ENCODE measurements at regions not wholly inside any gene's neighbourhood (a gene's known extent, or its start where the extent isn't known, plus 50 kb on each side); places are given as distances from the start of the nearest gene placed in this dataset.

DNA sequence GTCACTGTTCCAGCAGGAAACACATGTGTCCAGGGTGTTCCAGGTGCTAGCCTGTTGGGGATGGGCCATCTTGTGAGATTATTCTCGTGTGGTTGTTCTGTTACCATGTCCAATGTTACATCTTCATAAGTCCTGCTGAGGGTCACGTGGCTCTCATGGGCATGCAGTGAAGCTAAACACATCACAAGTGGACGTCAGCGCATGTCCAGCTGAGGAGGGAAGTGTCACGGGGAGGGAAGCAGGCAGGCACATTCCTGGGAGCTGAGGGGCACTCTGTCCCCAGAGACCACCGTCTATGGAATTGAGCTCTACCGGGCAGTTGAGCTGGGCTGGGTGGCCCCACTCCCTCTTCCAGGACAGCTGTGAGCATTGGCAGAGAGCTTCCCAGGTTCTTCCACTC, 155.3 kb upstream of the TWIST2 start:
- TF ChIP-seq, protein P1, sequence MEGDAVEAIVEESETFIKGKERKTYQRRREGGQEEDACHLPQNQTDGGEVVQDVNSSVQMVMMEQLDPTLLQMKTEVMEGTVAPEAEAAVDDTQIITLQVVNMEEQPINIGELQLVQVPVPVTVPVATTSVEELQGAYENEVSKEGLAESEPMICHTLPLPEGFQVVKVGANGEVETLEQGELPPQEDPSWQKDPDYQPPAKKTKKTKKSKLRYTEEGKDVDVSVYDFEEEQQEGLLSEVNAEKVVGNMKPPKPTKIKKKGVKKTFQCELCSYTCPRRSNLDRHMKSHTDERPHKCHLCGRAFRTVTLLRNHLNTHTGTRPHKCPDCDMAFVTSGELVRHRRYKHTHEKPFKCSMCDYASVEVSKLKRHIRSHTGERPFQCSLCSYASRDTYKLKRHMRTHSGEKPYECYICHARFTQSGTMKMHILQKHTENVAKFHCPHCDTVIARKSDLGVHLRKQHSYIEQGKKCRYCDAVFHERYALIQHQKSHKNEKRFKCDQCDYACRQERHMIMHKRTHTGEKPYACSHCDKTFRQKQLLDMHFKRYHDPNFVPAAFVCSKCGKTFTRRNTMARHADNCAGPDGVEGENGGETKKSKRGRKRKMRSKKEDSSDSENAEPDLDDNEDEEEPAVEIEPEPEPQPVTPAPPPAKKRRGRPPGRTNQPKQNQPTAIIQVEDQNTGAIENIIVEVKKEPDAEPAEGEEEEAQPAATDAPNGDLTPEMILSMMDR (conservative IDR thresholded peaks at IDR 0.05 in 1 of 2, IDR thresholded peaks at IDR 0.05 in 1 of 2; ENCODE audit: extremely low read depth in 1 of 2, insufficient read depth in 1 of 2, low read depth in 1 of 2, low read length in 2 of 2) = no peak
- no peak for TF ChIP-seq EZH2 (IDR thresholded peaks at IDR 0.05; ENCODE audit: borderline replicate concordance, low read length)
